ENCODE measurements at regions not wholly inside any gene's neighbourhood (a gene's known extent, or its start where the extent isn't known, plus 50 kb on each side); places are given as distances from the start of the nearest gene placed in this dataset.

GRCh38 chr13:88976466-88976865 lies 1305.3 kb downstream of the SLITRK5 start:
- TF ChIP-seq GATA2 (IDR thresholded peaks at IDR 0.05; ENCODE audit: low read depth, low read length) (no peak), GATA3 (IDR thresholded peaks at IDR 0.05; ENCODE audit: low read depth, low read length) (no peak)

All from SH-SY5Y (cell line).